Neural cell (in vitro differentiated cells): ENCODE measurements at regions not wholly inside any gene's neighbourhood (a gene's known extent, or its start where the extent isn't known, plus 50 kb on each side); places are given as distances from the start of the nearest gene placed in this dataset.

Source experiments
- H2AFZ ChIP-seq: fragments of 200-600, 300-800 bp; sonication (generic), shearing (Covaris generic); 2 replicates; pipeline ENCODE4 v1.6.0; 2014; ENCODE audit warnings: low read depth, mild to moderate bottlenecking, antibody characterized with exemption, low read length, moderate library complexity
- H3F3A ChIP-seq: fragments of 200-600 bp; shearing (Covaris generic); 2 replicates; pipeline ENCODE4 v1.6.1; 2016; ENCODE audit warnings: mild to moderate bottlenecking, moderate library complexity, mixed read lengths, antibody characterized with exemption, low read length; ENCODE audit not compliant: insufficient read depth, poor library complexity, severe bottlenecking
- H3K27ac ChIP-seq: fragments of 200-600, 300-800 bp; sonication (generic), shearing (Covaris generic); 2 replicates; pipeline ENCODE4 v1.5.1; 2014; ENCODE audit warnings: mild to moderate bottlenecking, low read length, moderate library complexity
- H3K27me3 ChIP-seq: fragments of 300-800, 200-600 bp; sonication (generic), shearing (Covaris generic); 2 replicates; pipeline ENCODE4 v1.6.0; 2014; ENCODE audit warnings: mild to moderate bottlenecking, low read depth, low read length, moderate library complexity; ENCODE audit not compliant: insufficient read depth
- H3K36me3 ChIP-seq: fragments of 300-800, 200-600 bp; sonication (generic), shearing (Covaris generic); 2 replicates; pipeline ENCODE4 v1.5.1; 2014; ENCODE audit warnings: mild to moderate bottlenecking, antibody characterized with exemption, low read length, moderate library complexity; ENCODE audit not compliant: insufficient read depth
- H3K4me2 ChIP-seq: fragments of 300-800, 200-600 bp; sonication (generic), shearing (Covaris generic); 2 replicates; pipeline ENCODE4 v1.6.0; 2014; ENCODE audit warnings: mild to moderate bottlenecking, low read length
- H3K4me3 ChIP-seq: fragments of 300-800, 200-600 bp; sonication (generic), shearing (Covaris generic); 2 replicates; pipeline ENCODE4 v1.5.1; 2014; ENCODE audit warnings: mild to moderate bottlenecking, low read length, moderate library complexity
- H3K79me2 ChIP-seq: fragments of 200-600 bp; shearing (Covaris generic); replicated peaks from 2 replicates; pipeline ENCODE4 v1.6.0; 2014; ENCODE audit warnings: mild to moderate bottlenecking, low read length, moderate library complexity; ENCODE audit not compliant: insufficient read depth
- H3K9ac ChIP-seq: fragments of 300-800, 200-600 bp; sonication (generic), shearing (Covaris generic); 2 replicates; pipeline ENCODE4 v1.6.1; 2016; ENCODE audit warnings: mild to moderate bottlenecking, low read length, mixed read lengths
- H3K9me2 ChIP-seq: fragments of 200-600 bp; shearing (Covaris generic); 2 replicates; pipeline ENCODE4 v1.6.1; 2016; ENCODE audit warnings: mild to moderate bottlenecking, low read length, mixed read lengths; ENCODE audit not compliant: insufficient read depth
- H3K9me3 ChIP-seq: fragments of 200-600, 300-800 bp; sonication (generic), shearing (Covaris generic); 2 replicates; pipeline ENCODE4 v1.6.1; 2016; ENCODE audit warnings: mild to moderate bottlenecking, mixed run types, low read length, moderate library complexity, mixed read lengths
- H4K20me1 ChIP-seq: fragments of 200-600 bp; shearing (Covaris generic); 2 replicates; pipeline ENCODE4 v1.6.1; 2016; ENCODE audit warnings: mild to moderate bottlenecking, mixed run types; ENCODE audit not compliant: insufficient read depth
- EP300 ChIP-seq: fragments of 450-650 bp; conservative IDR thresholded peaks from 2 replicates; pipeline ENCODE4 v1.6.1; 2014; ENCODE audit warnings: antibody characterized with exemption, mild to moderate bottlenecking, moderate library complexity; ENCODE audit not compliant: poor library complexity, severe bottlenecking
- EZH2 ChIP-seq: fragments of 200-600, 300-800 bp; shearing (Covaris generic), sonication (generic); IDR thresholded peaks from 2 replicates; pipeline ENCODE4 v1.6.1; 2014; ENCODE audit warnings: antibody characterized with exemption, low read length, borderline replicate concordance, mild to moderate bottlenecking; ENCODE audit not compliant: insufficient read depth, poor library complexity, severe bottlenecking
- MXI1 ChIP-seq: fragments of 450-650 bp; conservative IDR thresholded peaks from 2 replicates; pipeline ENCODE4 v1.6.1; 2014; ENCODE audit warnings: antibody characterized with exemption, mild to moderate bottlenecking; ENCODE audit not compliant: poor library complexity, severe bottlenecking
- POLR2AphosphoS5 ChIP-seq: IDR thresholded peaks from 2 replicates; pipeline ENCODE4 v1.6.1; 2012
- RAD21 ChIP-seq: fragments of 450-650 bp; conservative IDR thresholded peaks from 2 replicates; pipeline ENCODE4 v1.6.1; 2014; ENCODE audit warnings: antibody characterized with exemption, mild to moderate bottlenecking, moderate library complexity
- SMC3 ChIP-seq: fragments of 450-650 bp; conservative IDR thresholded peaks from 2 replicates; pipeline ENCODE4 v1.6.1; 2014; ENCODE audit warnings: antibody characterized with exemption, mild to moderate bottlenecking, moderate library complexity; ENCODE audit not compliant: poor library complexity
- TAF1 ChIP-seq: IDR thresholded peaks from 2 replicates; pipeline ENCODE4 v1.6.1; 2012; ENCODE audit warnings: low read depth
- TF ChIP-seq, protein P1 (sequence below): fragments of 450-650 bp; IDR thresholded peaks from 2 replicates; pipeline ENCODE4 v1.5.1; 2014; ENCODE audit warnings: antibody characterized with exemption, mild to moderate bottlenecking, moderate library complexity; ENCODE audit not compliant: poor library complexity, severe bottlenecking
- TF ChIP-seq, protein P2 (sequence below): IDR thresholded peaks from 2 replicates; pipeline ENCODE4 v1.6.1; 2012; ENCODE audit warnings: borderline replicate concordance

DNA sequence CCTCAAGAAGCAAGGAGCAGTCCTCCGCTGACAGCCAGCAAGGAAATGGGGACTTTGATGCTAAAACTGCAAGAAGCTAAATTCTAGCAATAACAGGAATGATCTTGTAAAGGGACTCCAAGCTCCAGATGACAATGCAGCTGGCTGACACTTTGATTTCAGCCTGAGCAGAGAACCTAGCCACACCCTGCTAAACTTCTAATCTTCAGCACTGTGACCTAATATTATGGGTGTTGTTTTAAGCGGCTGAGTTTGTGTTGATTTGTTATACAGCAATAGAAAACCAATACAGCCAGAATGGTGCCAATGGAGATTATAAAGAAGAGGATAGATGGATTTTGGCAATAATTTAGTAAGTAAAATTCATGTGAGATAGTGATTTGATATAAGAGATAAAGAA, 196.7 kb upstream of the SPHKAP start:
- Histone ChIP-seq H3K9me2 (no peaks in the 10 kb centered on the region), H3K36me3 (no peaks in the 10 kb centered on the region), H2AFZ (no peak overlapping the region), H3K27ac (no peak overlapping the region), H3K27me3 (no peaks in the 10 kb centered on the region), H4K20me1 (no peaks in the 10 kb centered on the region), H3K4me2 (no peak overlapping the region), H3F3A (no peaks in the 10 kb centered on the region), H3K79me2 (no peaks in the 10 kb centered on the region), H3K4me3 (no peak overlapping the region), H3K9ac (no peak overlapping the region), H3K9me3 (no peaks in the 10 kb centered on the region)
- TF ChIP-seq POLR2AphosphoS5 (no peak), EZH2 (no peak), SMC3 (no peak), MXI1 (no peak), TAF1 (no peak), RAD21 (no peak), EP300 (no peak)
- TF ChIP-seq, protein P1, sequence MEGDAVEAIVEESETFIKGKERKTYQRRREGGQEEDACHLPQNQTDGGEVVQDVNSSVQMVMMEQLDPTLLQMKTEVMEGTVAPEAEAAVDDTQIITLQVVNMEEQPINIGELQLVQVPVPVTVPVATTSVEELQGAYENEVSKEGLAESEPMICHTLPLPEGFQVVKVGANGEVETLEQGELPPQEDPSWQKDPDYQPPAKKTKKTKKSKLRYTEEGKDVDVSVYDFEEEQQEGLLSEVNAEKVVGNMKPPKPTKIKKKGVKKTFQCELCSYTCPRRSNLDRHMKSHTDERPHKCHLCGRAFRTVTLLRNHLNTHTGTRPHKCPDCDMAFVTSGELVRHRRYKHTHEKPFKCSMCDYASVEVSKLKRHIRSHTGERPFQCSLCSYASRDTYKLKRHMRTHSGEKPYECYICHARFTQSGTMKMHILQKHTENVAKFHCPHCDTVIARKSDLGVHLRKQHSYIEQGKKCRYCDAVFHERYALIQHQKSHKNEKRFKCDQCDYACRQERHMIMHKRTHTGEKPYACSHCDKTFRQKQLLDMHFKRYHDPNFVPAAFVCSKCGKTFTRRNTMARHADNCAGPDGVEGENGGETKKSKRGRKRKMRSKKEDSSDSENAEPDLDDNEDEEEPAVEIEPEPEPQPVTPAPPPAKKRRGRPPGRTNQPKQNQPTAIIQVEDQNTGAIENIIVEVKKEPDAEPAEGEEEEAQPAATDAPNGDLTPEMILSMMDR: no peak
- TF ChIP-seq, protein P2, sequence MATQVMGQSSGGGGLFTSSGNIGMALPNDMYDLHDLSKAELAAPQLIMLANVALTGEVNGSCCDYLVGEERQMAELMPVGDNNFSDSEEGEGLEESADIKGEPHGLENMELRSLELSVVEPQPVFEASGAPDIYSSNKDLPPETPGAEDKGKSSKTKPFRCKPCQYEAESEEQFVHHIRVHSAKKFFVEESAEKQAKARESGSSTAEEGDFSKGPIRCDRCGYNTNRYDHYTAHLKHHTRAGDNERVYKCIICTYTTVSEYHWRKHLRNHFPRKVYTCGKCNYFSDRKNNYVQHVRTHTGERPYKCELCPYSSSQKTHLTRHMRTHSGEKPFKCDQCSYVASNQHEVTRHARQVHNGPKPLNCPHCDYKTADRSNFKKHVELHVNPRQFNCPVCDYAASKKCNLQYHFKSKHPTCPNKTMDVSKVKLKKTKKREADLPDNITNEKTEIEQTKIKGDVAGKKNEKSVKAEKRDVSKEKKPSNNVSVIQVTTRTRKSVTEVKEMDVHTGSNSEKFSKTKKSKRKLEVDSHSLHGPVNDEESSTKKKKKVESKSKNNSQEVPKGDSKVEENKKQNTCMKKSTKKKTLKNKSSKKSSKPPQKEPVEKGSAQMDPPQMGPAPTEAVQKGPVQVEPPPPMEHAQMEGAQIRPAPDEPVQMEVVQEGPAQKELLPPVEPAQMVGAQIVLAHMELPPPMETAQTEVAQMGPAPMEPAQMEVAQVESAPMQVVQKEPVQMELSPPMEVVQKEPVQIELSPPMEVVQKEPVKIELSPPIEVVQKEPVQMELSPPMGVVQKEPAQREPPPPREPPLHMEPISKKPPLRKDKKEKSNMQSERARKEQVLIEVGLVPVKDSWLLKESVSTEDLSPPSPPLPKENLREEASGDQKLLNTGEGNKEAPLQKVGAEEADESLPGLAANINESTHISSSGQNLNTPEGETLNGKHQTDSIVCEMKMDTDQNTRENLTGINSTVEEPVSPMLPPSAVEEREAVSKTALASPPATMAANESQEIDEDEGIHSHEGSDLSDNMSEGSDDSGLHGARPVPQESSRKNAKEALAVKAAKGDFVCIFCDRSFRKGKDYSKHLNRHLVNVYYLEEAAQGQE: no peak

DNA sequence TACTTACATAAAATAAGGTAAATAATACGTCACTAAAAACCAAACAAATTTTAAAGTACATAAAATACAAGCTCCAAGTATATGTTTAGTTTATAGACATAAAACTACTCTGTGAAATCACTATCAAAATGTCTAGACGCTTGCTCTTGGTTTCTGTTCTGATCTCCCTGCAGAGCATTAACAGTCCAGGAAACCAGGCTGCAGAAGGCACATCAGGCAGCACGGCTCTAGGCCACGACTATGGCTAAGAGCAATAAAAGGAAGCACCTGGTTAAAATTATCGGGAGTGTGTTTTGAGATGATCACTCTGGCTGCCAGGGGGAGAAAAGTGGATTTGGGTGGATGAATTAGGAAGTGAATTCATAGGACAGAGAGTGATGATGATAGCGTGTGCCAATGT, 196.0 kb upstream of the SPHKAP start:
- H3K27me3 ChIP-seq: no peaks in the 10 kb centered on the region
- H2AFZ ChIP-seq: no peak overlapping the region
- no peaks in the 10 kb centered on the region for H4K20me1 ChIP-seq
- no peaks in the 10 kb centered on the region for H3K9me3 ChIP-seq
- H3K36me3 ChIP-seq: no peaks in the 10 kb centered on the region
- no peaks in the 10 kb centered on the region for H3F3A ChIP-seq
- H3K79me2 ChIP-seq: no peaks in the 10 kb centered on the region
- no peak overlapping the region for H3K4me3 ChIP-seq
- no peak overlapping the region for H3K4me2 ChIP-seq
- H3K9me2 ChIP-seq: no peaks in the 10 kb centered on the region
- H3K9ac ChIP-seq: no peak overlapping the region
- TF ChIP-seq SMC3: no peak
- no peak for TF ChIP-seq TAF1
- TF ChIP-seq MXI1: no peak
- TF ChIP-seq, protein P1: no peak
- no peak for TF ChIP-seq EP300
- TF ChIP-seq EZH2: no peak
- no peak overlapping the region for H3K27ac ChIP-seq
